ENCODE measurements at regions not wholly inside any gene's neighbourhood (a gene's known extent, or its start where the extent isn't known, plus 50 kb on each side); places are given as distances from the start of the nearest gene placed in this dataset.
"Not testable (repeated sequence)": the region's sequence is repeated elsewhere in the genome, so short reads cannot be mapped to it uniquely, and the experiment has no call there.

- no peak for DNase-seq
These were observed 114.6 kb upstream of the FOXQ1 start for GRCh38 chr6:1197309-1197708.

- DNase-seq: no peak
These were observed 120.7 kb upstream of the FOXQ1 start for GRCh38 chr6:1191141-1191630.

DNA sequence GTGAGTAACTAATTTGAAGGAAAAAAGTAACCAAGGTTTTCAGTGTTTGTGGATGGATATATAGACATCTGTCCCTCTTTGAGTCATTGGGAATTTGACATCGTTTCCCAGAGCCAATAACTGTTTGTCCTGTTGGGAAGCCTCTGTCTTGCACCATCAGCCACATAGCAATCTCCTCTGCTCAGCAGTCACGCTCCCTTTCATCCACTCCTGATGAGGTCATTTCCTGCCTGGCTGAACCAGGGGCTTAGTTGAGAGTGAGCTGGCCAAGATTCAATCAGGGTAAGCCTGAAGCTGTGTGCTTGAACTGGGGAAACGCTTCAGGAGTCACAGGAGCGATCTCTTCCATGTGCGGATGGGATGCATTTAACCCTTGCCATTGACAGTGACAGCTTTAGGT is 121.5 kb upstream of the FOXQ1 start:
- no peak for DNase-seq

DNA sequence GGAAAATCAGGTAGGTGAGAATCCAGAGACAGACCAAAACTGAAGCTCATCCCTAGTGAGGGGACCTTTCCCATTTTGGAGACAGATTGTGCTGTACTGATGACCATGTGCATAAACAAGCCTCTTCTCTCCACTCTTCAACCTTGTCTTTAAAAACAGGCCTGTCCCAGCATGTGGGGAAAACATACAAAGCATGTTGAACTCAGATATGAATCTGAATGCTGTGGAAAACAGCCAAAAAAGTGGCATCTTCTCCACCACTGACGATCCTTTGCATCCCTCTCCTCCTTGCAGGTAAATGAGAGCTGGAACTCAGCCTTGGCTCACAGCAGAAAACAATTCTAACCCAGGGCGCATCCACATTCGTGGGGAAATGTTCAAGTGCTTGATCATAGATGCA is 123.7 kb upstream of the FOXQ1 start:
- no peak for DNase-seq

- DNase-seq: no peak
These were observed 124.4 kb upstream of the FOXQ1 start for GRCh38 chr6:1187293-1188131.

GRCh38 chr6:1184318-1184717 is 127.6 kb upstream of the FOXQ1 start:
- no peak for DNase-seq

DNA sequence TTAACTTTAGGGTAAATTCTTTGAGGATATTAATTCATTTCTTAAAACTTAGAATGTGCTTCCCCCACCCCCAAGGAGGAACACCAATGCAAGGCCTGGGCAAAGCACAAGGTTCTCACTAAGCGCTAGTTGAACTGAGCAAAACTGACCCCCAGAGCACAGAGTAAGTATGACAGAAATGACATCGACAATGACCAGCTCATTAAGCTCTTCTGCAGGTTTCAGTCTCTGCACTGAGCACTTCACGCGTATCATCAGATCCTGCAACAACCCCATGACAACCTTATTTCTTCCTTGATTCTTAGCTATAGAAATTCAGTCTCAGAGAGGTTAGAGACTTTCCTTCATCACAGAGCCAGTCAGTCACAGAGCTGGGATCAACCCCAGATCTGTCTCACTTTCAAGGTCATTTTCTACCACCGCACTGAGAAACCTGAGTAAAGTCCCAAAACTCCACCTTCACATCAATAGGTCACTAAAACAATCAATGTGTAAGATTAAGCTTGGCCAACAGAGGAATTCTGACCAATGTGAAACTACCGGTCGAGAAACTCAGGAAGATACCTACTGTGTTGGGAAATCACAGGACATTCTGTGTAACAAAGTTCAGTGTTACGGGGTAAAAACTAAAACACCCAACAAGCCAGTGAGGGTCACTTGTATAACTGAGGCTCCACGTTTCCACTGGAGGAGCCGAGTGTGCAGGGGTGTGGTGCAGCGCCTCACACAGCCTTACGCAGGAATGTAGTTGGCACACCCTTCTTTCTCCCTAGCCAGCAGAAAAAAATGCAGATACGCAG is 129.0 kb upstream of the FOXQ1 start:
- no peak for DNase-seq

GRCh38 chr6:1181939-1182605 is 129.8 kb upstream of the FOXQ1 start:
- no peak for DNase-seq

GRCh38 chr6:1179571-1180459 is 132.1 kb upstream of the FOXQ1 start:
- DNase-seq: no peak

DNA sequence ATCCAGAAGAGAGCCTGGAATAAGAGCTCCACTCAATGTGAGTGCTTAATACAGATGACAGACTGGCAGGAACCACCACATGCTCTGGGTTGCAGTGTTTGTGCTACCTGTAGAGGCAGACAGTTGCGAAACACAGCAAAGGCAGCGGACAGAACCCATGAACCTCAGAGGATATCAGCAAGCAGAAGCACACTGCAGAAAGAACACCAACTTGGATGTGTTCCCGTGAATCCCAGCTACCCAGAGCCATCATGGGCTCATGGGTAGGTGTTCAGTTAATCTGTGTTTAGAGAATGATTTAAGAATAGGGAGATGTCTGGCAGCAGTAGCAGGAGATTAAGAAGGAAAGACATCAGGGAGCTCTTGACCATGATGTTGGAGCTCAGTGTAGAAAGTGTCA is 133.3 kb upstream of the FOXQ1 start:
- no peak for DNase-seq

DNA sequence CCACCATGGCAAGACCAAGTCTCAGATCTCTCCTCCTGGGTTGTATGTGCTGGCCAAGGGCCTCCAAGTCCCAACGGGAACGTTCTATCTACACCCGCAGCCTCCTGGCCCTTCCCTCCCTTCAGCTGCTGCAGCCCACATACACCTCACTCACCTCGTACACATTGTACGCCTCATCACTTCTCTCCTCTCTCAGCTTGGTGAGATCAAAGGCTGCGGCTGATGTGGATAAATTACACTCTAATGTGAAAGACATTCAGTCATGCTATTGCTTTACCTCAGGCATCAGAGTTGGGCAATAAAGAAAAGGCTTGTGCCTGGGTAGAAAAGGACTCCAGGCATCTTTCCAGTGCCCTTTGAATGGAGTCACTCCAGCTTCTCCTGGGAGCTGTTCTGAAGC is 135.3 kb upstream of the FOXQ1 start:
- no peak for DNase-seq

DNA sequence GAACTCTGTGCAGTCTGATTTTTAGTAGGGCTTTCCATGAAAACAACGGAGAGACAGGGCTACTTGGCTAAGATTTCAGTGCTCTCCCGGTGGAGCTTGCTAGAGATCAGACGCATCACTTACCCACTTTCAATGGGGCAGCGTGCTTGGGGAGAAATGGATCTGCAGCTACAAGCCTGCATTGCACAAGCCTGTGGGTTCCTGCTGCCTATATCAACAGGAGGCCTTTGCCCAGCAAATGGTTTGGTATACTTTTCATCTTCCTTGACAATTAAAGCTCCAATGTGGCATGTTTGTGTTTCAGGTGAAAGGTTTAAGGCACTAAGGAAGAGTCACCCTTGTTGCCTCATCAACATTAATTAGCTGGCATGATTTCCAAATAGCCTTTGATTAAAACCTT is 136.0 kb upstream of the FOXQ1 start:
- no peak for DNase-seq

GRCh38 chr6:1170794-1171193 is 141.1 kb upstream of the FOXQ1 start:
- DNase-seq: peak; percentile 38

- DNase-seq: no peak
These were observed 147.3 kb upstream of the FOXQ1 start for GRCh38 chr6:1164600-1164999.

DNA sequence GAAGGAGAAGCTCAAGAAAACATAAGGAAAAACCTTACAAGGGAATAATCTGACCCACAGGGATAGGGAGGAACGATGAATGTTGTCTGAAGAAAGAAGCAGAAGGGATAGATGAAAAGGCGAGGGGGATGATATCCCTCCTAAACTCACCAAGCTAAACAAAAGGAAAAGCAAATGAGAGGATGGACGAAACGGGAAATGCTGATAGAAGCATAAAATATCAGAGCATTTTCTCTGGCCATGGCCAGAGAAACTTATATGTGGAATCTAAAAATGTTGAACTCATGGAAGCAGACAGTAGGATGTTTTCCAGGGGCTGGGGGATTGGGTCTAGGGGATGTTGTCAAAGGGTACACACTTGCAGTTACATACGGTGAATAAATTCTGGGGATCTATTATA is 148.4 kb upstream of the FOXQ1 start:
- no peak for DNase-seq

DNA sequence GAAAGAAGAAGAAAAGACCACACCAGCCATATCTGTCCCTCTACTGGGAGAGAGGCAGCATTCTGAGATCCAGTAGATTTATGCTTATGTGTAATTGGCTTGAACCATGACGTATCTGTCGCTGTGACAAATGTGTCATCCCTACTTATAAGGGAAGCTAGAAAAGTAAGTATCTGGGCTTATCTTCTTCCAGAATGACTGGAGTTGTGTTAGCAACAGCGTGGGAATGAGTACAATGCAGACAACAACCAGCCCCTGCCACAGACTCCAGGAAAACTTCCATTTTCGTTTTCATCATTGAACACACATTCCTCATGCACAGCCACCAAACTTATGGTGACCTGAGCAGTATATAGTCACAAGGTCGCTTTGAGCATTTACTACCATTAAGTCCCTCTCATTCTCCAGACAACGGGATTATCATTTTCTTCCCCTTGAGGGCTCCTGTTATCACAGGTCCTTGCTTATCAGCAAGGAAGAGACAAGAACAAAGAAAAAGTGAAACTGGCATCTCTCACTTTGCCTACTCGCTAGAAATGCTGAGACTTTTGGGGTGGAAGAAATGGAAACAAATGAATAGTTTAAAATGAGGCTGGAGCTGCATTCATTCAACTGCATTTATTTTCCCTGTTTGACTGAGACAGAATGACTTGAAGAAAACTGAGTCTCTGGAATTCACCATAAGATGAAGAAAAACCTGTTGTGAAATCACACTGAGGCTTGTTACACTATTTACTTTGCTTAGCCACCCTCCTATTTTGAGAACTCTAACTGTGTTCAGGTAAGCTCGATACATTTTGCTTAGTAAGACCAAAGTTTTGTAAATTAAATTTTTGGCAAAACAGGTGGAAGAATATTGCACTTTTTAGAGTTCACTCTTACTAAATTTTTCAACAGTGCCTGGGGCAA is 149.3 kb upstream of the FOXQ1 start:
- DNase-seq: no peak

DNA sequence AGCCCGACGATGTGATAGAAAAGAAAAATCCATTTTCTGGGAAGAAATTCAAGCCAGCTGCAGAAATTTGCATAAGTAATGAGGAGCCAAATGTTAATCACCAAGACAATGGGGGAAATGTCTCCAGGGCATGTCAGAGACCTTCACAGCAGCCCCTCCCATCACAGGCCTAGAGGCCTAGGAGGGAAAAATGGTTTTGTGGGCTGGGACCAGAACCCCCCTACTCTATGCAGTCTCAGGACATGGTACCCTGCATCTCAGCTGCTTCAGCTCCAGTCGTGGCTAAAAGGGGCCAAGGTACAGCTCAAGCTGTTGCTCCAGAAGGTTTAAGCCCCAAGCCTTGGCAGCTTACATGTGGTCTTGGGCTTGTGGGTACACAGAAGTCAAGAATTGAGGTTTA is 155.5 kb upstream of the FOXQ1 start:
- DNase-seq: not testable (repeated sequence)

GRCh38 chr6:1153696-1154245 is 158.1 kb upstream of the FOXQ1 start:
- no peak for DNase-seq

DNA sequence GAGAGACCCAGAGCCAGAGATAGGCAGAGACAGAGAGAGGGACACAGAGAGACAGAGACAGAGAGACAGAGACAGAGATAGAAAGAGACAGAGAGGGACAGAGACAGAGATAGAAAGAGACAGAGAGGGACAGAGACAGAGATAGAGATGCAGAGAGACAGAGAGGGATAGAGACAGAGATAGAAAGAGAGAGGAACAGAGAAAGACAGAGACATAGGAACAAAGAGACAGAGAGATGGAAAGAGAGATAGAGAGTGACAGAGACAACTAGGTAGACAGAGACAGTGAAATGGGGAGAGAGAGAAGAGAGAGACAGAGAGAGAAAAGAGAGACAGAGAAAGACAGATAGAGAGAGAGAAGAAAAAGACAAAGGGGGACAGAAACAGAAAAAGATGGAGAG is 165.4 kb upstream of the FOXQ1 start:
- no peak for DNase-seq

DNA sequence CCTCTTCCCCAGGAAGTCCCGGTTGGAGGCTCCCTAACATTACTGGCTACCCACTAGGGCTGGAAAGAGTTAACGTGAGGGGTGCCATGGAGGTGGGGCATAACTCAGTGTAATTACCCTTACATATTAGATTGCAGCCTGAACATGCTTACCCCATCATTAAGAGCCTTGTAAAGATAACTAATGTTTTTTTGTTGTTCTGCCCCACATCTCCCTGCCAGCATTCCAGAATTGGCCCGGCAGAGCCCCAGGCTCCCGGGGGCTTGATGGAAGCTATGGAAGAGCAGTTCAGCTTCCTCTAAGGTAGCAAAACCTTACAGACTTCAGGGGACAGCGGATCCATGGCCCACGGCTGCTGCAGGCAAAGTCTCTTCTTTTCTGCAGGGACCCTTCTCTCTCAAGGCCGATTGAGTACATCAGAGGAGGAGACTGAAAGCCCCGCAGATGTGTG is 166.1 kb upstream of the FOXQ1 start:
- DNase-seq: no peak
